HG03103 (cell line): ENCODE measurements at regions not wholly inside any gene's neighbourhood (a gene's known extent, or its start where the extent isn't known, plus 50 kb on each side); places are given as distances from the start of the nearest gene placed in this dataset.

ENCODE experiments used
- ATAC-seq: cut with Tn5 transposase; IDR thresholded peaks from one replicate; pipeline ENCODE4 v1.9.1; 2021; ENCODE audit warnings: low read depth; ENCODE audit not compliant: unreplicated experiment

DNA sequence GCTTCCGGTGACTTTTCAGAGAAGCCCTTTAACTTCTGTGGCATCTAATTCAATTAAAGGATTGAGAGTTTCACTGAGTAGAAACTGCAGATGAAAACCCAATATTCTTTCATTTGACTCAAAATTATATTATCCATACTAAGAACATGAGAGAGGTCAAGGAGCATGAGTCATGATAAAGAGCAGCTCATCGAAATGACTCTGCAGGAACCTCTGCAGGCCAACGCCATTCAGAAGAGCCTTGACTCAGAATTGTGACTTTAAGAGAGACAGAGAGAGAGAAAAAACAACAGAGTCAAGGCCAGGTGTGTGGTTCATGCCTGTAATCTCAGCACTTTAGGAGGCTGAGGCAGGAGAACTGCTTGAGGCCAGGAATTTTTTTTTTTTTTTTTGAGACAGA lies 417.2 kb upstream of the XYLT1 start:
- no peak for ATAC-seq

DNA sequence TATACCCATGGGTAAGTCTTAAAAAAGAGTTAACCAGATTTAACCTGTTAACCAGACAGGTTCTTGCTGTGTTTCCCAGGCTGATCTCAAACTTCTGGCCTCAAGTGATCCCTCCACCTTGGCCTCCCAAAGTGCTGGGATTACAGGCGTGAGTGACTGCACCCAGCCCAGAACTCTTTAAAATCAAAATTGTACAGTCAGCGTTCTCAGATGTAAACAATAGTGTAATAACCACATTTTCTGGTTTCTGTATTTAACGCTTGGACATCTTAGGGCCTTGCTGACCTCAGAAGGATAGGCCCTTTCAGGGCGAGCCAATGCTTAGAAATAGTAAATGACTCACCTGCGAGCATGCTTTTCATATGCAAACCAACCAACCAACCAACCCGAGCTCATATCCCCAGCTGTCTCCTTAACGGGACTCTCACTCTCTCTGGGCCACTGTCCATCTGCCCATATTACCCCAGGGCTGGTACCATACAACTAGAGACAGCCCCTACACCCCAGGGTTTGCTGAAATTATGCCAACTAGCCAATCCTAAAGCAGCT lies 415.0 kb upstream of the XYLT1 start:
- ATAC-seq, result no peak

DNA sequence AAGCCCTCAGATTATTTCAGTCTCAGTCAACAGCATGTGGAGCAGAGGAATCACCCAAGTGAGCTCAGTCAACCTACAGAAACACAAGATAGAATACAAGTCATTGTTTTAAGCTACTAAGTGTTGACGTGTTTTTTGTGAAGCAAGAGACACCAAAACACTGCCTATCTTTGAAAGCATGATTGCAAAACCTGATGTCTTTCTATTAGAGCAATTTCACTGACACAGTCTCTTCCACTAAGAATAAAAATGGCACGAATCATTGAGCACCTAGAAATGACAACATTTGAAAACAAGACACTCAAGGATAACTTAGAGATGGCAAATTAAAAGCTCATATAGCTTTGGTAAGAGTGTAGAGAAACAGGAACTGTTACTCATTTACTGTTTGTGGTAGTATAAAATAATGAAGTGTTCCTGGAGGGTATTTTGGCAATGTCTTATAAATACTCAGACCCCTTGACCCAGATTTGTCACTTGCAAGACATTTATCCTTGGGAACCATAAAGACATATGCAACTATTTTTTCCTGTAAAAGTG lies 407.1 kb upstream of the XYLT1 start:
- ATAC-seq, result no peak

DNA sequence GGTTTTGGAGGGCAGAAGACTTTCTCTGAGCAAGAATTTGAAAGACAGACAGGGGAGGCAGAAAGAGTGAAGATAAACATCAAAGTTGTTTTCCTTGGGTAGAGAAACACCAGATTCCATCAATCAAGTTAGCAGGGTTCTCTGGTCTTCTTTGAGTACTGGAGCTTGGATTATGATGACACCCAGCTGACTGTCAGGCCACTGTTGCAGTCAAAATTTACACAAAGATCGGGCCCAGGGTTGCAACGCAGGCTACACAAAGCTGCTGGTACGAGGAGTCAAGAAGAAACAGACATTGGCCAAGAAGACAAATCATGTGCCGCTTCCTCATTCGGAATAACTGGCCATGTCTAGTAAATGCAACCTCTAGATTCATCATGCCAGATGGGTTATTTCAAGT lies 396.2 kb upstream of the XYLT1 start:
- no peak for ATAC-seq

DNA sequence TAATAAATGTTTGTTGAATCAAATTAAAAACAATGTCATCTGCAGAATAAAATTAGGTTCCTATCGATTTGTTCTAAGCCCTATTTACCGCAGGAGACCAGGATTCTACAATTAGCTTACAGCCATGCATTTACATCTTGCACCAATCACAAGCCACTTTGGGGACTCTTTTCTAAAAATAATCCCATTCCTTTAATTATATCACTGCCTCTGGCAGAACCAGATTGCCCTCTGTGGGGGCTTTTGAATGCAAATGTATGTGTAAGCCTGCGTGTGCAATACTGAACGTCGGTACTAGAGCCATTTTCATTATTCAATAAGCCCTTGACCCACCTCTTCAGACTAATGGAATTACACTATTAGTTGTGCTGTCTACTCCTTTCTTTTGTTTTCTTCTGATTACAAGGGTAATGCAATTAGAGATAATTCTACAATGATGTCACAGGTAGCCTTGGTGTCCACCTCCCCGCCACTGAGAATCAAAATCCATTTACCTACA lies 391.3 kb upstream of the XYLT1 start:
- ATAC-seq, result no peak

DNA sequence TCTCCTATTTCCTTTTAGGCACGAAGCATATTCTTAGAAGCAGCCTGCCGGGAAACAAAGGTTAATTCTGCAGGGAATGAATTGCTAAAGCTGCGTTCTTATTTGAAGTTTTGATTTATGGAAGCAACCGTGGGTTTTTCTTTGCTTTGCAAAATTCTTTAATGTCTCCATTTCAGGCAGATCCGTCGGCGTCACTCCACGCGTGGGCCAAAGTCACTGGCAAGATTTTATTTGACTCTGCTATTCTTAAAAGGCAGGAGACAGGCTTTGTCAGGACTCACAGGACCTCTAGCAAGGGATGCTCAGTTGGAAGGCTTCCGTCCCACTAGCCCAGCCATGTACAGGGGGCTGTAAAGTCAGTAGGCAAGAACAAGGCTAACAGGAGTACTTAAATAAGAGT lies 387.3 kb upstream of the XYLT1 start:
- ATAC-seq, result no peak

DNA sequence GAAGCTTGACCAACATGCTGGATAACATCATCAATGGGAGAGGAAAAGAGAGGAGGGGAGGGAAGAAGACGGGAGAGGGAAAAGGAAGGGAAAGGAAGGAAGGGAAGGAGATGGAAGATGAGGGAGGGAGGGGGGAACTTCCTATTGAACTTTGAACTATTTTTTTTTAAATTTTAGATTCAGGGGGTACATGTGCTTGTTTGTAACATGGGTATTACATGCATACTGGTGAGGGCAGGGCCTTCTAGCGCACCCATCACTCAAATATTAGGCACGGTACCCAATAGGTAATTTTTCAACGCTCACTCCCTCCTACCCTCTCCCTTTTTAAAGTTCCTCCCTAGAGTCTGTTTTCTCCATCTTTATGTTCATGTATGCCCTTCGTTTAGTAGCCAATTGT lies 383.2 kb upstream of the XYLT1 start:
- ATAC-seq, result no peak

DNA sequence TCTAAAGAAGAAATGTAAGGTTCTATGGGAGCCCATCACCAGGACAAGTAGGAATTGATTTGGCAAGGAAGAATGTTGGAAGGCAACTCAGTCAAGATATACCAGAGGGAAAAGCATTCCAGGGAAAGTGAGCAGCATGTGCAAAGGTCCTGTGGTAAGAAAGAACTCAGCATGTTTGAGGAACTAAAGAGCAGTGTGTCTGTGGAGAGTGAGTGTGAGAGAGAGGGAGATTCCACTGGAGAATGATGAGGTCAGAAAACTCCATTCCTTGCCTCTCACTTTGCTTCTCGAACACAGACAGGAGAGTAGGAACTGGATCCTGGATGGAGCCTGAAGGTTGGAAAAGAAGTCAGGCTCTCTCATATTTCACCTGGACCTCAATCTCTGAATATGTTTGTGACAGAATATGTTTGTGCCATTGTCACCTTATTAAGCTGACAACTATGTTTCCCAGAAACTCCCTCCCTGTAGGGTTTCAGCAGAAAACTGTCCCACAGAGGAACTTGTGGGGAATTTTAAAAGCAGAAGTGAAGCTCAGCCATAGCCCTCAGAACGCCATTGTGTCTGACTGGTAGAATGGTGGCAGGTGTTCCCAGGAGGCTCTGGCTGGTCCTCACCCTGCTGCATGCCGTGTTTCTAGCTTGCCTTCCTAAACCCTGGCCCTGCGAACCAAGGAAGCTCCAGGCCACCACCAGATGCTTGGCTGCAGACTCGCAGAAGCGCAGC lies 382.4 kb upstream of the XYLT1 start:
- ATAC-seq, result no peak

DNA sequence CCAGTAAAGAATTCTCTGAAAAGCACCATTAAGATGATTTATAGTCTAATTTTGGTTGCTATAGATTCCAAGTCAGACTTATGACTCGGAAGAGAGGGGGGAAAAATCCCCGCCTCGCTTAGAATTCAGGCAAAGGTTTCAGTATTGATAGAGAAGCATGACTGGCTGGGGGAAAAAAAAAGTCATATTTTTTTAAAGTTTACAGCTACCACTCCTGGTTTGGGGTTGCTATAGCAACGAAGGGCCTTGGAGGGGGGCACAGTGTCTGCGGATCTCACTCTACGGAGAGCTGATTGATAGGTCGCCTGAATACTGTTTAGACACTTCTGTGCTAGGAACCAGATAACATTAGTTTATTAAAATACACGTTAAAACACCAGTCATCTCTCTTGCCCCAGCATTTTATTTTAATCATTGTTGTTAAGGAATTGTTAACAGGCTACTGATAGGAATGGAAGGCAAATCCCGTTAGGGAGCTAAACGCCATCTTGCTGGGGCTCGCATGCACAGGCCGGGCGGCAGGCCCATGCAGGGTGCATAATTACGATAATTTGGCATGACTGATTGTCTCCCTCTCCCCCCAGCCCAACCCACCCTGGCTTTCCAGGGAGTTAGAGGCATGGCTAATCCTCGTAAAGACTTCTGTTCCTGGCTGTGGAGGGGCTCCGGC lies 380.0 kb upstream of the XYLT1 start:
- no peak for ATAC-seq

DNA sequence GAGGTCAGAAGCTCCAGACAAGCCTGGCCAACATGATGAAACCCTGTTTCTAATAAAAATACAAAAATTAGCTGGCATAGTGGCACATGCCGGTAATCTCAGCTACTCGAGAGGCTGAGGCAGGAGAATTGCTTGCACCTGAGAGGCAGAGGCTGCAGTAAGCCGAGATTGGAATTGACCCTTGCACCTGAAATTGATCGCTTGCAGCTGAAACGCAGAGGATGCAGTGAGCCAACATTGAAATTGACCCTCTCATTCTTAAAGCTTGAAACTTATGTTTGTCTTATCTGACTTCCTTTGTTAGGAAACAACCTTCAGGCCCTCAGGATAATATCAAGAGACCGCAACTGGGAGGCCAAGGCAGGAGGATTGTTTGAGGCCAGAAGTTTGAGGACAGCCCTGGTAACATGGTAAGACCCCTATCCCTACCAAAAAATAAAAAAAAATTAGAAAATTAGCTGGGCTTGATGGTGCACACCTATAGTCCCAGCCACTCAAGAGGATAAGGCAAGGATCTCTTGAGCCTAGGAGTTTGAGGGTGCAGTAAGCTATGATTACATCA lies 376.6 kb upstream of the XYLT1 start:
- ATAC-seq, result no peak

DNA sequence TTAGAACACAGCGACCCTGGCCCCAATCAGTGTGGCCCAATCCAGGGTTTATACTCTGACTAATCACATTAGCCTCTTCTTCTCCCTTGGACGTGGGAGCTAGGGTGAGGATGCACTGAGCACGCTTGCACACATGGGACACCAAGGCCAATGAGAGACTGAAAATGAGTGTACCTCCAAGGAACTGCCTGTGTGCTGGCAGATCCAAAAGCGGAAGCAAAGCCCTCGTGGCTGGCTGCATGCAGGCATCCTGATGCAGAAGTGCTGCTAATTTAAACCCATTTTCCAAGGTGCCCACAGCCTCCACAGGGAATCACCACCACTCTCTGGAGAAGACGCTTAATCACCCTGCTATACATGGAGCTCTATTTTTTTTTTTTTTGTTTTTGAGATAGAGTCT lies 375.3 kb upstream of the XYLT1 start:
- no peak for ATAC-seq

DNA sequence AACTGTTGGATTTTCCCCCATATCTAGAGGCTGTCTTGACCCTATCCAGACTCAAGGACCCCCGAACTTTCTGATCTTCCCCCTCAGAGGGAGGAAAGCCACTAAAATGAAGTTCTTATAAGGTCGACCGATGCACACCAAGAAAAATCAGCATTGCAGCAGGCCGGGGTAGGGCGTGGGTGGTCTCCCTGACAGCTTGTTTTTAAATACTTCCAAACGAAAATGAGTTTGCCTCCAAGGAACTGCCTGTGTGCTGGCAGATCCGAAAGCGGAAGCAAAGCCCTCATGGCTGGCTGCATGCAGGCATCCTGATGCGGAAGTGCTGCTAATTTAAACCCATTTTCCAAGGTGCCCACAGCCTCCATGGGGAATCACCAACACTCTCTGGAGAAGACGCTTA lies 374.3 kb upstream of the XYLT1 start:
- ATAC-seq, result no peak

DNA sequence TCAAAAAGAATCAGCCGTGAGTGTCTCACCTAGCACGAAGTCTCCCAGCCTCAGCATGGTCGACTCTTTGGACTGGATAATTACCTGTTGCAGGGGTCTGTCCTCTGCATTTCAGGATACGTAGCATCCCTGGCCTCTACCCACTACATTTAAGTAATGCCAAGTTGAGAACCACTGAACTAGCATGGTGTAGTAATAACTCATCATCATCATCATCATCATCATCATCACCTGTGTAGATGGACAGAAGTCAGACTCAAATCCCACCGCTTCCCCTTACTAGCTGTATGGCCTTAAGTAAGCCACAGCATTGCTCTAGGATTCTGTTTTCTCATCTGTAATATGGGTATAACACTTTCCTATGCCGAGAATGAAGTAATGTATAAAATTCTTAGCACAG lies 373.1 kb upstream of the XYLT1 start:
- no peak for ATAC-seq

DNA sequence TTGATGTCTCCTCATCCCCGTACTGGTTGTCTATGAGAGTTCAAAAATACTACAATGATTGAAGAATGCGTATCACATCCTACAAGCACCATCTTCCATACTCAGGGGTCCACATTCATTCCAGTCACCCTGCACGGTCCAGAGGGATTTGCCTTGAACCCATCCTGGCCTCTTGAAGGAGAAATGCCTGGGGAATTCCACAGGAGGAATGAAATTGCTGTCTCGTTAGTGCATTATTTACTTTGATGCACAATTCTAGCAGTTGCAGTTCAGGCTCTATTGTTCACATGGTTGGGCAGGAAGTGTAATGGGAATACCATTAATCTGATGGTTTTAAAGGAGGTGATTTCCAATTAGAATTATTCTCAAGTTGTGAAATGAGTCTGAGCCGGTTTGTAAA lies 369.1 kb upstream of the XYLT1 start:
- no peak for ATAC-seq

DNA sequence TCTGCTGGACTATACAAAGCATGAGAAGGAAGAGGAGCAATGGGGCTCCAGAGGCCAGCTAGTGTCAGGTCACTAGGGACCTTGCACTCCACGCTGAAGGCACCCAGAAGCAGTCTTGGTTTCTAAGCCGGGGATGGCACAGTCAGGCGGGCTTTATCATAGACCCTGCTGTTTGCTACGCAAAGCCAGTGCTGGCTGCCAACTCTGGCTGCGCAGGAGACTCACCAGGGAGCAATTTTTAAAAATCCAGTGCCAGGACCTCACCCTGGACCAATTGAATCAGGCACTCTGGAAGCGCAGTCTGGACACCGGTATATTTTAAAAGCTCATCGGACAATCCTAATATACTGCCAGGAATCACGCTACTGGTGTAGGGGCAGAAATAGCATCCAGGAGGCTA lies 368.5 kb upstream of the XYLT1 start:
- no peak for ATAC-seq

DNA sequence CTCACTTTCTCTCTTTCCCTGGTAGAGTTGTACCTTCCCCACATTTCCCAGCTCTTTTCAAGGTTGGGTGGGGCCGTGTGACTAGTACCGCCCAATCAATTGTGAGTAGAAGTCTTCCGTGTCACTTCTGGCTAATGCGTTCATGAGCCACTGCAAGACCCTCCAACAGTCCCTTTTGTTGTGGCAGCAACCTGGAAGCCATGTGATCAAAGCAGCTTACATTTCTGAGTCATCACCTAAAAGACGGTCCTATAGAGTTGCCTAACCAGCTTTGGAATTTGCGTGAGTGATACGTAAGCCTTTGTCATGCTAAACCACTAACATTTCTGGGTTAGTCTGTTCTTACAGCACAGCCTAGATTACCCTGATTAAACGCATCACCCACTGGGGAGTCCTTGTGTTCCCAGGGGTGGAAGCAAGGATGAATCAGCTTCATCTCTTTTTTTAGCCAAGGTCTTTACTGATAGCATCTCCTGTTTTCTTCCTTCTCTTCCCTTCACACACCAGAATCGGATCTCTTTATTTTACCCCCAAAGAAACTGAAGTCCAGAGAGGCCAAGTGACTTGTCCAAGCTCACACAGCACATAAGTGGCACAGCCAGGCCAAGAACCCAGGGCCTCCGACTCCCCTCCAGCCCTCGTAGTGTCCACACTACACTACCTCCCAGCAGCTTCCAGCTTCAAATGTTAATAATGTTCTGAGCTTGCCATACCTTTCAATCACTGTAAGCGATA lies 366.3 kb upstream of the XYLT1 start:
- no peak for ATAC-seq

DNA sequence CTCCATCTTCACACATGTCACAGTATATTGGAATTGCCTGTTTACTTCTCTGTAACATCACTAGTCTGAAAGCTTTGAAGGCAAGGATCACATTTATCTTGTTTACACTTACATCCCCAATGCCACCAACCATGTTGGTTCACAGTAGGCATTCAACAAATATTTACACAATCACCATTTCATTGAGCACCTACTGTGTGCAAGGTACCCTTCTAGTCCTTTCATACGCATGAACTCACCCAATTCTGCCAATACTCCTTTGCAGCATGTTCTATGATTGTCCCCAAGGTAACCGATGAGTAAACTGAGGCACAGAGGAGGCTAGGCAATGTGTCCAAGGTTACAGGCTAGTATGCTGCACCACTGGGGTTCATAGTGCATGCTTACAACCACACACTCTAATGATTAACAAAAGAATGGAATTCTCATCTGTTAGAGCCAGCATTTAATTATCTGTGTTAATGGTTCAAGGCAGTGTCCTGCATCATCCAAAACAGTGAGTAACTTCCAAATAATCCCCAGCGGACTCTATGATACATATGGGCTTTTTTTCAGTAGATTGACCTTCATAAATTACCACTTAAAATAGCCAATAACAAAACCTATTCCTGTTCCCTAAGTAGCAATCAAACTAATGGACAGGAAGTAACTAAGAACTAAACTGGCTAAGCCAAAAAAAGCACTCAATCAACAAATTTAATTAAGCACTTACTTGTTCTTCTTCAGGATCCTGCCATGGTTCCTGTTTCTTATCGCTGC lies 364.5 kb upstream of the XYLT1 start:
- ATAC-seq, result no peak

DNA sequence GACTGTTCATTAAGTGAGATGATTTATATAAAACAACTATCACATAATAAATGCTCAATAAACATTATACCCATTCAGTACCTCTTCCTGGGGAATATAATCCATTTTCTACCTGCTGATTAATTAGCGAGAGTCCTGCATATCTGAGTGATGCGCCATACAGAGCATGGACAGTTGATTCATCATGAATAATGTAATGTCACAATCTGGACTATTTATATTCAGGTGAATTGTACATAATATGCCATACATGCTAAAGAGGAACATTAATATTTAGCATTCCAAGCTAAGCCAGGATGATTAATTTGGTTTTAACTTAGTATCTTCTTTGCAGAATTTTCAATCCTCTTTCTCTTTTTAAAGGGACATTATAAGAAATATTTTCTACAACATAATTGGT lies 362.0 kb upstream of the XYLT1 start:
- no peak for ATAC-seq

DNA sequence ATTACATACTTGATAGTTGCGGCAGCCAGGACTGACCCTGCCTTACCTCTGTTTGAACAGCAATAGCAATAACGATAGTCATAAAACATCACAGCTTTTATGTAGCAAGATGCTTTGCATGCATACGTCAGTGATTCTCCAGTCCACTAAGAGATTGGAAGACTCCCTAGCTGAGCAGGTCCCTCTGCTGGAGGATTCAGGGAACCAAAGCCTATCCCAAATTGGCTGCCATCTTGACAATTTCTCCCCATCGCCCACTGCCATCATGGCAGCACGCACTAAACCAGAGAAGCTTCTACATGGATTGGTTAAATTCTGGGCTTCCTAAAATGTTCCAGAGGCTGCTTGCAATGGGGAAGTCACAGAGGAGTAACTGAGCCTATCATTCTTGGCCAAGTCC lies 360.6 kb upstream of the XYLT1 start:
- ATAC-seq, result no peak

DNA sequence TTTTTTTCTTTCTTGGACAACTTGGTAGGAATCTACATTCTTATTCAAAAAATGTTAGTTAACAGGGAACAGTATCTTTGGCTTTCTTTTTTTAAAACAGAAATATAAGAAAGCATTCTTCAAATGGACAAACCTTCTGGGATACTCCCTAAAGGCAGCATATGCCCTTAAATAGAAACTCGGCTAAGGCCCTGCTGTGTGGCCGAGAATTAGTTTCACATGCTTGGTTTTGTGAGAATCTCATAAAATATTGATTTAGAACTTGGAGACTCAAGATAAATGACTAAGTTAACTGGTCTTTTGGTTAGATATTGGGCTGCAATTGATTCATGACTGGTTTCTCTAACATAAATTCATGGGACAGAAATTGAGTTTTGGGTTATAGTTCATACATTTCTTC lies 359.9 kb upstream of the XYLT1 start:
- no peak for ATAC-seq
